HG03558 (cell line): ENCODE measurements at regions not wholly inside any gene's neighbourhood (a gene's known extent, or its start where the extent isn't known, plus 50 kb on each side); places are given as distances from the start of the nearest gene placed in this dataset.

Experiments
- ATAC-seq: cut with Tn5 transposase; IDR thresholded peaks from one replicate; pipeline ENCODE4 v1.9.1; 2021; ENCODE audit warnings: moderate number of reproducible peaks; ENCODE audit not compliant: unreplicated experiment; ENCODE audit errors: extremely low read depth

DNA sequence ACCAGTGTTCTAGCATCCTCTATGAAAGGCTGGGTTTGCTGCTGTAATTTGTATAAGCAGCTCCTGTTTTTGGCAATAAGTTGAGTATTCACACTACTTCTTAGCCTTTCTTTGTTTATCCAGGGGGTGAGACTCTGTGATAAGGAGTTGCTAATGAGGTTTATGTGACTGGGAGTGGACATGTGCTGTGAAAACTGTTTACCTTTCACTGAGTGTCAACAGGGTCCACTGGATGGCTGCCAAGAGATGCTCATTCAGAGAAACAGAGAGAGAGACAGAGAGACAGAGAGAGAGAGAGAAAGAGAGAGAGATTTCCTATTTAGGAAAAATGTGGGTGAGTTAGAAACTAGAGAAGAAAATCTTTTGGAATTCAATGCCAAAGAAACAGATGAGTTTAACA lies 233.9 kb downstream of the CHIC2 start:
- no peak for ATAC-seq

DNA sequence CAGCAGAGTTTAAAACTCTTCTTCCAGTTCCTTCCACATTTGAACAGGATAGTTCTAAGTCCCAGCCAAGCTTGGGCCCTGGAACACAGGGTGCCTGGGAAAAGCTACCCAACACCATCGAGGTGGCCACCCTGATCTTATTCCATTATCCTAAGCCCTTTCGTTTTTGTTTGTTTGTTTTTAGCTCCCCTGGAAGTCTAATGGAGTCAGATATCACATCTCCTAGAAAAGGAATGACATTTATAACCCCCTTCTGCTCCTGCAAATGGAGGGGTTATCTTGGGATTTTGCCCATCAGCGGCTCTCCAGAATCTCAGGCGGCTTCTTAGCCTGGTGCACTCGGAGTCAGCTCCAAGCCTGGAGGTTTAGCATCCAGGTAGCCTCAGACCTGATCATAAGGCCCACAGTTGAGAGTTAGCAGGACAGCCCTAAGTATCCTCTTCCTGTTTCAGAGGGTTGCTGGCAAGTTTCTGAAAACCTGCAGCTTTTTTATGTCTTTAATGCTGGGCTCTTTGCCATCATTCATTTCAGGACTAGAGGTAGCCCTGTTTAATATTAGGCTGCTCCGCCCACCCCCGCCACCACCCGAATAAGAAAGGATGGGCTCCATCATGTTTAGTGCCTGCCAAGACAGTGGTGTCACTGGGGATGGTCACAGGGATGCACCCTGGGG lies 230.0 kb upstream of the LNX1 start:
- ATAC-seq, result no peak

GRCh38 chr4:53818104-53818503 lies 226.8 kb upstream of the LNX1 start:
- no peak for ATAC-seq

GRCh38 chr4:53816561-53816960 lies 225.3 kb upstream of the LNX1 start:
- ATAC-seq, result no peak

DNA sequence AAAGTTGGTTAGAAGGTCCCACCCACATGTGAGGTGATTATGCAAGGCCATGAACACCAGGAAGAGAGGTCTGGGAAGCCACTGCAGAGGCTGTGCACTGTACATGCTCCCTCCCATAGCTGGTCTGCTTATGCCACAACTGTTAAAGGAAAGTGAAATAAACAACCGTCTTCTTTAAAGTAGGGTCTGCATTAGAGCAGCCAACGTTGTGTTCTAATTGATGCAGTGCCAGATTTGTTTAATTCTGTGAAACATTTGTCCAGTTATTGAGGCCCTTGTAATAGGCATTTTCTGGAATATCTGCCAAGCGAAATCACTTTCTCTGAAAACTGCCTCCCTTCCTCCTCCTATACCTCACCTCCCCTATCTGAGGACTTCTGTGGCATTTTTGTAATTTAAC lies 224.0 kb upstream of the LNX1 start:
- ATAC-seq, result no peak

DNA sequence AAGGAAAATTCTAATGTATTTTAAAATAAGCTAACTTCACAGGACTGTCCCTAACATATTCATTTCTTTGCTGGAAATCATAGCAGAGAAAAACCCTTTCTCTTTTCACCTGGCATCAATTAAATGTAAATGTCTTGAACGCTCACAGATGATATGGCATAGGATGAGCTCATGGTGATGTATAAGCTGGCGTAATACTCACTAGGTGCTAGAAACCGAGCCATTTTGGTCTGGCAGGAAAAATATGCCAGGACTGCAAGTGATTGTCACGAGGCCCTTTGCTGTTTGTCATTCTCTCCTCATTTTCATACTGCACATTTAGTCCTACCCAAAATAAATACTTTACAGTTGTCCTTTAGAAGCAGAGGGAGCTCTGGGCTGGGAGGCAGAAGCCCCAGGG lies 222.7 kb upstream of the LNX1 start:
- ATAC-seq, result no peak

DNA sequence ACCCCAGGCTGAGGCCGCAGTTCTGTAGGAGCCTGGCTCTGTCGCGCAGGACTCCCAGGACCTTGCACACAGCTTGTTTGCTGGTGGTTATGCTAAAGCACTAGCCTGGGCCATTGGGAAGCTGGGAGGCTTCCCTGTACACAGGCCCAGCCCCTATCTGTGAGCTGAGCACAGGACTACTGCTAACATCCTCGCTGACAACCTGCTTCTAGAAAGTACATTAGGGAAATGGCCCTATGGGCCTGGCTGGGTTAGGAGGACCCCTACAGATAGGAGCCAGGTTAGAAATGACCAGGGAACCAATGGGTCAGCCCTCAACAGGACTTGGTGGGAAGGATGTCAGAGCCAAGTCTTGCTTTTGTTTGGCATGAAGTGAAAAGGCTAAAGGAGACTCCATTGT lies 219.4 kb upstream of the LNX1 start:
- no peak for ATAC-seq

DNA sequence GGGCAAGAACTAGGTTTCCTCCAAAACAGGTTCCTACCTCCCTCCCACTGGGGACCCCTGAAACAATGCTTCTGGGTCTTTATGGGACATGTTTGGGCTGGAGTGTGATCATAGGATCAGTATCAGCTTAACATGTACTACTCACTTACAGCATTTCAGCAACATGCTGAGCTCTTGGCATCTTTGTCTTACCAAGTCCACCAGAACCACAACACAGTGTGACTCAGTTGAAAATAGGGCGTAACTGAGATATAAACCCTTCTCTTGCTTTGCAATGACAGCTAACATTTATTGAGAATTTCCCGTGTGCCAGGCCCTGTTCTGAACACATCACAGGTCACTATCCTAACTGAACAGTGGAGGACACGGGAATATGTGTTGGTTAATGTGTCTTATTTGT lies 218.5 kb upstream of the LNX1 start:
- ATAC-seq, result no peak

DNA sequence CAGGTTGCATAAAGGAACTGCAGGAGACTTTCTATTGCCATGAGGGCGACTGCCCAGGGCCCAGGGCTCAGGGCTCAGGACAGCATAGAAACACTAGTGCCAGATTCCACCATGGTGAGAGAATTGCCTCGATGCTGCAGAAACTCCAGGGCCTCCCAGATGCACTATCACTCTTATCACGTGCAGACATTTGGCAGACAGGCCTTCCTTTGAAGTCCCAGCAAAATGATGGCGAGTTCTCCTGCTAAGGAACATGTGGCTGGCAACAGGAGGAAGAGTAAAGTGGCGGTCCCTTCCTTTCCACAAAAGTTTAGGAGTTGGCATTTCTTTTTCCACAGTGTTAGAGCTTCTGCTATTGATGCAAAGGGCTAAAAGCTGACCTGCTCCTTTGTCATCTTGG lies 214.0 kb upstream of the LNX1 start:
- no peak for ATAC-seq

- no peak for ATAC-seq
These were observed 213.4 kb upstream of the LNX1 start for GRCh38 chr4:53804719-53805118.

- ATAC-seq, result no peak
These were observed 211.2 kb upstream of the LNX1 start for GRCh38 chr4:53802500-53802899.

DNA sequence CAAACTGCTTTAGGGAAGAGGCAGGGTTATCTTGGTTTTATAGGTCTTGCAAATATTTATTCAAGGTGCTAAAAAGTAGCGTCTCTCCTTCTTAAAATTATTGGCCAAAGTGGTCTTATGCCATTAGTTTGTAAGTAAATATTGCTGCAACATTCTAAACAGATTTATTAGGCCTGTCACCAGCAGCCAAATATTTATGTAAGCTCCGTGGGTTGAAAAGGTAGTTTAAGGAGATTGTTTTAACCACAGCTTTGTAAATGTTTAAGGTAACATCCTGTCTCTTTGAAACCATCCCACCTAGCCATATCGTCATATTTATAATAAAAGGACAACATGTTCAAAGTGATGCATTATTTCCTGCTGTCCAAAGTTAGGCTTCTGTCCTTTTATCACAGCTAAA lies 210.1 kb upstream of the LNX1 start:
- no peak for ATAC-seq

DNA sequence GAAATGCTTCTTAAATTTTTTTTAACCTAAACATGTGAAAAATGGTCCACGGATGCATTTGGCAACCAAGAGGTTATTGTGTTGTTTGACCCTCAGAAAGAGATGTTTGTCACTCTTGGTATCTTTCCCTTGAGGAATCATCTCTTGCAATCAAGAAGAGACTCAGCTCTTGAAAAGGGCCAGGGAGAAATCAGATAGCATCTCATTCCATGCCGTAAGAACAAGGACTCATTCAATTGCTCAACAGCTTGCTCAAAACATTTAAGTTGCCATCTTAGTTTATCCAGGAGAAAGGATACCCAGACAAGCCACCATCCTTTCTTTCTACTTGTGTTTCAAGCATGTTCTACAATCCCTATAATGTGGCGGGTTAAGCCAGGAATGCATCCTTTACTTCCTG lies 209.5 kb upstream of the LNX1 start:
- ATAC-seq, result no peak

DNA sequence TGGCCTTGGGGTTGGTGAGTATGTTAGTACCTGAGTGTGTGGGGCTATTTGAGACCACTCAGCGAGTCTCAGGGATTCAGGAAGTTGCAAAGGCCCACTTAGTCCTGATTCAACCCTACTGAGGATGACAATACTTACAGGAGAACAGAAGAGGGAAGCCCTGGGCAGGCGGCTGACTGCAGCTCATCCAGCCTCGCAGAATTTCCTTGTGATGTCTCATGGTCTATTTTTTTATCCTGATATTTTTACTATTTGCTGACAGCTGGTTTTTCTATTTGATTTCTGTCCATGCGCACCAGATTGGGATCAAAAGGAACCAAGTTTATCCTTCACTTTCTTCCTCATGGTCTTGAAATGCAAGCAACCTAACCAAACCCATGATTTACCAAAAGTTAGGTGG lies 201.8 kb upstream of the LNX1 start:
- ATAC-seq, result no peak

DNA sequence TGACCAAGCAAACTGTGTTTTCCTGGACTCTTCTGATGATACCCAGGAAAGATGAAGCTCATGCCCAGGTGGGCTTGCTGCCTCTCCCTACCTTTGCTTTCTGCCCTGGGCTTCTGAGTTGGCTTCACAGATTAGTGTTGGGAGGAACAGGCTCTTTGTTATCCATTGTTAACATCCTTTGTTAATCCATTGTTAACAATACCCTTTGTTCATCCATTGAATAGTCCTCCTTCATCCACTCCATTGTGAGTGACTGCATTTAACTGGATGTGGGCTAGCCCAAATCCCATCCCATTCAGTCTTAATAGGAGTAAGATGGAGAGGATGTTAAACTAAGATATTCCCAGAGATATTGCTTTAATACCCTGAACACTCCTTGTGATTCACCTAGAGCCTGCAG lies 199.0 kb upstream of the LNX1 start:
- ATAC-seq, result no peak

DNA sequence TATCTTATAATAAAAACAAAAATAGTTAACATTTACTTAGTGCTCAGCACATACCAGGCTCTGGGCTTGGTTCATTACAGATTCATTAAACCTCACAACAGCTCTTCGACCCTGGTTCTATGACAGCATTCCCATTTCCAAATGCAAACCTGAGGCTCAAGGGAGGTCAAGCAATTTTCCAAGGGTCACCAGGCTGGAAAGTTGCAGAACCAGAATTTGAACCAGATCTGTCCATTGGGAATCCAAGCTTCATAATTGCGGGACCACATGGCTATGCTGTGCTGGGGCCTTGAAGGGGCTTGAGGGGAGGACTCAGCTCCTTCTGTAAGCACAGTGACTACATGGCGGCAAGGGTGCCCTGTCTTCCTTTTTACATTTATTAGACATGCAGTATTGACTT lies 197.3 kb upstream of the LNX1 start:
- ATAC-seq, result no peak

DNA sequence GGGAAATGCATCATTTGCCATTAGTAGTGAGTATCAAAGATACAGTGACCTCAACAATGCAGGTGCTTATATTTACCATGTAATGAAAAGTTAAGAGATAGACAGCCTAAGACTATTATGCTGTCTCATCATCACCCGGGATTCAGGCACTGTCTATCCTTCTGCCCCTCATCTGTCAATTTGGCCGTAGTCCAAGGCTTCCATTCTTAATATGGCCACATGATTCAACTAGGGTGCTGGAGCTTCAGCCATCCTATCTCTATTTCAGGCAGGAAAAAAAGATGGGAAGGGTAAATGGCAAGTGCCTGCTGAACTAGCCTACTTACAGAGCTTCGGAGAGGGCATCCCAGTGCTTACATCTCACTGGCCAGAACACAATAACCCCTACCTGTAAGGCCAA lies 196.7 kb upstream of the LNX1 start:
- ATAC-seq, result no peak

GRCh38 chr4:53786632-53787031 lies 195.3 kb upstream of the LNX1 start:
- no peak for ATAC-seq

DNA sequence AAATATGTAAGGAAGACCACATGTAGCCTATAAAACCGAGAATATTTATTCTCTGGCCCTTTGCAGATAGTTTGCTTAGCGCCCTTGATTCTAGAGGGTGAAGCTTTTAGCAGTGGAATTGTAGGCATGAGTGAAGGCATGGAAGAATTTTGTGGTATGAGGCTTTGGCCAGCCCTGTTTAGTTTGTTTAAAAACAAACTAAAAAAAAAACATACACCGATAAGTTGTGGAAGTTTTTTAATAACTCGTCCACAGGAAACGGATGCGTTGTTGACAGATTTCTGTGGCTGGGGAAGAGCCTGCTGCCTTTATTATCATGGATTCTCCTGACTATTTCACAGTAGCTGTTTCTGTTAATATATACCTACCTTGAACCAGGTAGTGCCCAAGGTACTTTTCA lies 194.7 kb upstream of the LNX1 start:
- ATAC-seq, result no peak

GRCh38 chr4:53784112-53784511 lies 192.8 kb upstream of the LNX1 start:
- no peak for ATAC-seq

DNA sequence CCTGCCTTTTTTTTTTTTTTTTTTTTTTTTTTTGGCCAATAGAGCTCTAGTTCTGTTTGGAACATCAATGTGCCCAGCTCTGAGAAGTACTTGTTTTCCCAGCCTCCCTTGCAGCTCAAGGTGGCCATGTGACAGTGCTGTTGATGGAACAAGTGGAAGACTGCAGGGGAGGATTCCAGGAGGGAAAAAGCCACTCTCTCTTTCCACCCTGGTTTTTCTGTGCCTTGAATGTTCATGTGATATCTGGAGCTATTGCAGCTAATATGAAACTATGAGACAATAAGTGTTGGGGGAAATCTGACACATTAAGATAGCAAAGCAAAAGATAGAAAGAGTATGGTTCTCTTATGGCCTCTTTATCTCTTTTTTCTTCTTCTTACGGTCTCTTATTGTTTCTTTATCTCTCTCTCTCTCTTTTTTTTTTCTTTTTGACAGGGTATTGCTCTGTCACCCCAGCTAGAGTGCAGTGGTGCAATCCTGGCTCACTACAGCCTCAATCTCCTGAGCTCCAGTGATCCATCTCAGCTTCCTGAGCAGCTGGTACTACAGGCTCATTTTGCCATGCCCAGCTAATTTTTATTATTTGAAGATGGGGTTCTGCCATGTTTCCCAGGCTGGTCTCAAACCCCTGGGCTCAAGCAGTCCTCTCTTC lies 192.0 kb upstream of the LNX1 start:
- ATAC-seq, result no peak

DNA sequence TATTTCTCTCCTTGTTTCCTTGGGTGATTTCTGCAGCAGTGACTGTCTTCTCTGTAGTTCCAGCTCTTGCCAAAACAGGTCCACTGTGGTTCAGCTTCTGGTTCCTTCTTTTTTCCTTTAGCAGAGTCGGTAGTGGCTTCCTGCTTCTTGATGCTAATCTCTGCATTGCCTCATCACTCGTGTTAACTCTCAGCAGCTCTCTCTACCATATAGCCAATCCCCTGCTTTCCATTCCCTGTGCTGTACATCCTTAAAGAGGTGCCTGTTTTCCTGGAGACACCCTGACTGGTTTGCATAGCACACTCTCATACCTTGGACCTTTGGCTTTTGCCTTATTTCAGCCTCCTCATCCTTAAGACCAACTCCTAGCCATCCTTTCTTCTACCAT lies 191.2 kb upstream of the LNX1 start:
- no peak for ATAC-seq
